ENCODE measurements at regions not wholly inside any gene's neighbourhood (a gene's known extent, or its start where the extent isn't known, plus 50 kb on each side); places are given as distances from the start of the nearest gene placed in this dataset.

GRCh38 chr1:192890134-192890533 is 81.3 kb downstream of the RGS2 start:
- no peak for TF ChIP-seq EZH2phosphoT487 (IDR thresholded peaks at IDR 0.05; ENCODE audit: borderline replicate concordance)
- TF ChIP-seq, protein P1, sequence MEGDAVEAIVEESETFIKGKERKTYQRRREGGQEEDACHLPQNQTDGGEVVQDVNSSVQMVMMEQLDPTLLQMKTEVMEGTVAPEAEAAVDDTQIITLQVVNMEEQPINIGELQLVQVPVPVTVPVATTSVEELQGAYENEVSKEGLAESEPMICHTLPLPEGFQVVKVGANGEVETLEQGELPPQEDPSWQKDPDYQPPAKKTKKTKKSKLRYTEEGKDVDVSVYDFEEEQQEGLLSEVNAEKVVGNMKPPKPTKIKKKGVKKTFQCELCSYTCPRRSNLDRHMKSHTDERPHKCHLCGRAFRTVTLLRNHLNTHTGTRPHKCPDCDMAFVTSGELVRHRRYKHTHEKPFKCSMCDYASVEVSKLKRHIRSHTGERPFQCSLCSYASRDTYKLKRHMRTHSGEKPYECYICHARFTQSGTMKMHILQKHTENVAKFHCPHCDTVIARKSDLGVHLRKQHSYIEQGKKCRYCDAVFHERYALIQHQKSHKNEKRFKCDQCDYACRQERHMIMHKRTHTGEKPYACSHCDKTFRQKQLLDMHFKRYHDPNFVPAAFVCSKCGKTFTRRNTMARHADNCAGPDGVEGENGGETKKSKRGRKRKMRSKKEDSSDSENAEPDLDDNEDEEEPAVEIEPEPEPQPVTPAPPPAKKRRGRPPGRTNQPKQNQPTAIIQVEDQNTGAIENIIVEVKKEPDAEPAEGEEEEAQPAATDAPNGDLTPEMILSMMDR (conservative IDR thresholded peaks at IDR 0.05; ENCODE audit: low read length), result no peak

Measured in Loucy (cell line).